Middle frontal gyrus (tissue), 1 donor: ENCODE measurements at regions not wholly inside any gene's neighbourhood (a gene's known extent, or its start where the extent isn't known, plus 50 kb on each side); places are given as distances from the start of the nearest gene placed in this dataset.

Source experiments
- DNase-seq: peaks from one replicate; pipeline ENCODE4 v3.0.0-alpha.2; 2015; ENCODE audit warnings: low spot score; ENCODE audit errors: extremely low spot score

- no peak for DNase-seq
Observed at GRCh38 chr12:132395192-132395907, 66.0 kb upstream of the GALNT9 start.

DNA sequence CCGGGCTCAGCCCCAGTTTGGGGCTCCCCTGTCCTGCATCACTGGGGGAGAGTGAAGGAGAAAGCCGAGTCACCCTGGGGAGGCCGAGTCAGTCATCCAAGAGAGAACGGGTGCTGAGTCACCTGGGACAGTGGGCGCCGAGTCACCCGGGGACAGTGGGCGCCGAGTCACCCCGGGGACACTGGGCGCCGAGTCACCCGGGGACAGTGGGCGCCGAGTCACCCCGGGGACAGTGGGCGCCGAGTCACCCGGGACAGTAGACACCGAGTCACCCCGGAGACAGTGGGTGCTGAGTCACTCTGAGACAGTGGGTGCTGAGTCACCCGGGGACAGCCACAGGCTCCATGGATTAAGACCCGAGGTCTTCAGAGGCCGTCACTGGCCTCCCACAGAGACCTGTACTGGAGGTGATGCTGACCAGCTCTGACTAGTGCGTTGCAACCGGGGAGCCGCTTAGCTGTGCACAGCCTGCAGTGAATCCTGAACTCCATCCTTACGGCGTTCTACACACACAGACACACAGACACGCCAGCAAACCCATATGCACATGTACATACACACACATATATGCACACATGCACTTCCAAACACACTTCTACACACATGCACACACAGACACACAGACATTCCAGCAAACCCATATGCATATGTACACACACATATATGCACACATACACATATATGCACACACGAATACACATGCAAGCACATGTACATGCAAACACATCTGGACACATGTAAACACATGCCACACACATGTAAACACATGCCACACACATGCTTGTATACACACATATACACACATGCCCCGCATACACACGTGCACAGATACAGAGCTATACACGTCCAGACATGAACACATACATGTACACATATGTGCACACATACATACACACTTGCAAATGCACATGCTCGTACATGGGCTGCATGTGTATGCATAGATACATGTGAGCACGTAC is 64.9 kb upstream of the GALNT9 start:
- DNase-seq: no peak

DNA sequence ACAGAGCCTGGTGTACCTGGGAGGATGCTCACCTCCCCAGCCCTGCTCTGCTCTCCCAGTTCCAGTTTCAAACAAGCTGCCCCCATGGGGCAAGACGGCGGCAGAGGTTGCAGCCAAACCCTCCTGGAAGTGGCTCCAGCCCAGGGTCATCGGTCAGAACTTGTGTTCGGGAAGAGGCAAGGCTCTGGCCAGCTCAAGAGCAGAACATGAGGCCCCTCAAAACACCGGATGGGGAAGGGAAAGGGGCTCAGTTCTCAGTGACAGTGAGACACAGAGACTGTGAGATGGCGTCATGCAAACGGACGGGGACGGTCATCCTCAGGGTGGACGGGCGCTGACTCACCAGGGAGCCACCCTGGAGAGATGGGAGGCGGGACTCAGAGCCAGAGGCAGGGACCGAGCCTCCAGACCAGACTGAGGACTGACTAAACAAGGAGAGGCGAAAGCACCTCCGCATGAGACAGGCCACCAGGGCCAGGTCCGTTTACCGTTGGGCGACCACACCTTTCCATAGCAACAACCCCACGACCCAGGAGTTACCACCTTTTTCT is 63.9 kb upstream of the GALNT9 start:
- no peak for DNase-seq

DNA sequence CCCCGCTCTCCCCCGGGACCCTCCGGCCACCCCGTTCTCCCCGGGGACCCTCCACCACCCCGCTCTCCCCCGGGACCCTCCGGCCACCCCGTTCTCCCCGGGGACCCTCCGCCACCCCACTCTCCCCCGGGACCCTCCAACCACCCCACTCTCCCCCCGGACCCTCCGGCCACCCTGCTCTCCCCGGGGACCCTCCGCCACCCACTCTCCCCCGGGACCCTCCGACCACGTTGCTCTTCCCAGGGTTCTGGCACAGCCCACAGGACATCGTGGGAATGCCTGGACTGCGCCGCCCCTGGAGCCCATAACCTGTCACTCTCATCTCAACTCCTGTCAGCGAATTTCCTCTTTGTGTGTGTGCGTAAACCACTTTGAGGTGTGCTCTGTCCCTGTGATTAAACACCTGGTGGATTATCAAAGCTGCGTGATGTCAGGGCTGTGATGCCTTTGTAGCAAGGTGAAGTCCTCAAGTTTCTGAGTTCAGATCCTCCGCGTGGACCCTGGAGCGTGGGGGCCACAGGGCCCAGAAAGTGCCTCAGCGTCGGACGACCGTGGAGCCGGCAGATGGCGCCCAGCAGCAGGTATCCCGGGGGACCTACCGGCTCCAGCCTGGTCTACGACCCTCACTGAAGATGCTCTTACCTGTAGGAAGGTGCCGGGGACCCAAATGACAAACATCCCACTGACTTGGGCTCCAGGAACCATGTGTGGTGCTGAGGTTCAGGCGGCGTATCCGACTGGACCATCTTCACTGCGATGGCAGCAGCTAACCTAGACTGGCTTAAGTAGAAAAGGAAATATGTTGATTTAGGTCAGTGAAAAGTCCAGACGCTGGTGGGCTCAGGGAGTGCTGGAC is 63.2 kb upstream of the GALNT9 start:
- no peak for DNase-seq

DNA sequence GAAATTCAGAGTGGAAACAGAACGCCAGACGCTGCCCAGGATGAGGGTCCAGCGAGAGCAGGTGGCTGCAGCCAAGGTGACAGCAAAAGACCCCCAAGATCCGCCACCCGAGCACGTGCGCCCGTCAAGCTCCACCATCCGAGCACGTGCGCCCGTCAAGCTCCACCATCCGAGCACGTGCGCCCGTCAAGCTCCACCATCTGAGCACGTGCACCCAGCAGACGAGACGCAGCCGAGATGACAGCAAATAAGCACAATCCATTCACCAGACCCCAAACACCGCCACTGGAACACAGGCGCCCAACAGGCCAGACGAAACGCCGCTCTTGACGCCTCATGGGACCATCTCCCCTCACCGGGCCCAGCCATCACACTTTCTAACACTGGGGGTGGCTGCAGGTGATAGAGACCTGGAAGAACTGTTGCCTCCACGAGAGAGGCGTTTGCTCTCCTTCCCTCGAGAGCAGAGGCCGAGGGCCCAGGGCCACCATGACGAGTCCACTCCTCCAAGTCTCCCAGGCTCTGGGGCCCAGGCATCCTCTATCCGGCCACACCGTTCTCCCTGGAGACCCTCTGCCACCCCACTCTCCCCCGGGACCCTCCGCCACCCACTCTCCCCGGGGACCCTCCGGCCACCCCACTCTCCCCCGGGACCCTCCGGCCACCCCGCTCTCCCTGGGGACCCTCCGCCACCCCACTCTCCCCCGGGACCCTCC is 62.1 kb upstream of the GALNT9 start:
- no peak for DNase-seq

- DNase-seq: no peak
Observed at GRCh38 chr12:132390287-132391076, 61.1 kb upstream of the GALNT9 start.

DNA sequence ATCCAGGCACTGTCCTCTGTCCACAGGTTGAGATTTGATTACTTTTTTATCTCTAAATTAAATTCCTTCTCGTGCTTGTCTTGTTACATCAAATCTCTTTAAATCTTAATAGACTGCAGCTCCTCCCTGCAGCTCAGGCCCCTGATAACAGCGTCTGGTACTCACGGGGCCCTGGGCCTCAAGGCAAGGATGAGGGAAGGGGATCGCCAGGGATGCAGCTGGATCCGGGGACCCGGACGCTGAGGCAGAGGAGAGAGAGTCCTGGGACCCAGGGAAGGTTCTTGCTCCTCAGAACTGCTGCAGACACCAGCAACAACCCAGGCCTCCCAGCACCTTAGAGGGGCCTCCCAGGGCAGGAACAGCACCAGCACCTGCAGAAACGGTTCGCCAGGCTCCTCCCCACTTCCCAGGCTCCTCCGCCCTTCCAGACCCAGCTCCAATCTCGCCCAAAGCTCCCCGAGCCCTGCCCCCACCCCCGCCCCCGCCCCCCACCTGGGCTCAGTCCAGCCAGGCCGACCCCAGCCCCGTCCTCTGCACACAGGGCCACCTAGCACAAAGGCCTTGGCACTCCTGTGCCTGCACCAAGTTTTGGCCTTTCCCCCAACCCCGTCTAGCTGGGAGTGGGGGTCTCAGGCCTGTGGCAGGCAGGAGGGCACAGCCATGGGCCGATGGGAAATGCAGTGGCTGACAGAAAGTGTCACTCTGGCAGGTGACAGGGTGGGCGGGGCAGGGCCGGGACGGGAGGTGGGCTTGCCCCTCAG is 60.3 kb upstream of the GALNT9 start:
- DNase-seq: no peak

DNA sequence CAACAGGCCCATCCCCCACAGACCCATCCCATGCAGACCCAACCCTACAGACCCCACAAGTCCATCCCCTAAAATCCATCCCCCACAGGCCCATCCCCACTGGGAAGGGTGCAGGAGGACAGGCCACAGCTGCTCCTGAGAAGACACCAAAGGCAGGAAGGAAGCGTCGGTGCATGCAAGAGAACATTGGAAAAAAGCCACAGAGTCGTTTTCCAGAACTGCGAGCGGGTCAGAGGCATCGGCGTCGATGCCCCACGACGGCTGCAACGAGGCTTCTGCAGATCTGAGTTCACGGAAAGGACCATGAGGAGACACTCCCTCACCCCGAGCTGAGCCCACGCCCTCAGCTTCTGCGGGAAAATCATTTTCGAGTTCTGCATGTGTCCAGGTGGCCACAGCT is 59.6 kb upstream of the GALNT9 start:
- DNase-seq: no peak

DNA sequence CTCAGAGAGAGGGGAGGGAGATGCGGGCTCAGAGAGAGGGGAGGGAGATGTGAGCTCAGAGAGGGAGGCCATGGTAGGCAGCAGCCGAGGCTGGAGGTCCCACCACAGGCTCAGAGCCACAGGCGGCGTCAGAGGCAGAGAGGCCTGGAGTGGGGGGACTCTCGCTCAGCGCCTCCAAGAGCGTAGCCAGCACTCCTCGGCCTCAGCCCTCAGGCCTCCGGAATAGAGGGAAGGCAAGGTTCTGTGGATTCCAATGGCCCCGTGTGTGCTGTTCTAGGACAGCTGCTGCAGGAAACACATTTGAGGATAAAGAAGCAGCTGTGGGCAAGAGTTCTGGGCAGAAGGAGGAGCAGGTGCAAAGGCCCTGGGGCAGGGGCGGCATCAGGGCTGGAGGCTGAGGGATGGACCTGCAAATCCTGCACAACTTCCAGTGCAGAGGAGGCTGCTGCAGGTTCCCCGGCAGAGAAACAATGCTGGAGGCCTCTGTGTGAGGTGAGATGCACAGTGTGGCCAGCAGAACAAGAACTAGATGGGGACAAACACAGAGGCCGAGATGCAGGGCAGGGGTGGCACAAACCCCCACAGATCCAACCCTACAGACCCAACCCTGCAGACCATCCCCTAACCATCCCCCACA is 59.1 kb upstream of the GALNT9 start:
- DNase-seq: no peak

DNA sequence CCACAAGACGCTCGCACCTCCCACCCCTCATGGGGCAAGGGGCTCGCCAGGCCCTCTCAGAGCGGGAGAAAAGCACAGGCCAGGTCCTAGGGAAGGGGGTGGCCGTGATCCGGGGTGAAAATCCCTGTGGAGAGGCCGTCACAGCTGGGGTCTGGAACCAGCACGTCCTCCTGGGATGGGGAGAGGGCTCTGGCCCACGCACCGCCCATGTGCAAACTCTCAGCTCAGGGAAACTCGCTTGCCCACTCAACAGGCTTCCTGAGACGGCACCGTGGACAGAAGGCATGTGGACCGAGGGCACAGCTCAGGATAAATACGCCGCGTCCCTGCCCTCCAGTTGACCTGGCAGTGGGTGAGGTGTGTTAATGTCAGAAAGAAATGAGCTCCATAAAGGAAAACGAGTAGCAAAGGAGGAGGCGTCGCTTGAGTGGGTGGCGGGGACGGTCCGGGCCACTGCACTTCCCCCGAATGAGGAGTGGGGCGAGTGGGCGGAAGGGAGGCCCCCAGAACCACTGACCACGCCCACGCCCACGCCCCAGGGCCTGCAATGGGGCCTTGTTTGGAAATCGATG is 57.6 kb upstream of the GALNT9 start:
- DNase-seq: no peak

GRCh38 chr12:132385923-132386751 is 56.7 kb upstream of the GALNT9 start:
- no peak for DNase-seq

- DNase-seq: no peak
Observed at GRCh38 chr12:132384916-132385774, 55.8 kb upstream of the GALNT9 start.

GRCh38 chr12:132380641-132381040 is 51.3 kb upstream of the GALNT9 start:
- DNase-seq: no peak

- DNase-seq: no peak
Observed at GRCh38 chr12:132379996-132380395, 50.6 kb upstream of the GALNT9 start.

DNA sequence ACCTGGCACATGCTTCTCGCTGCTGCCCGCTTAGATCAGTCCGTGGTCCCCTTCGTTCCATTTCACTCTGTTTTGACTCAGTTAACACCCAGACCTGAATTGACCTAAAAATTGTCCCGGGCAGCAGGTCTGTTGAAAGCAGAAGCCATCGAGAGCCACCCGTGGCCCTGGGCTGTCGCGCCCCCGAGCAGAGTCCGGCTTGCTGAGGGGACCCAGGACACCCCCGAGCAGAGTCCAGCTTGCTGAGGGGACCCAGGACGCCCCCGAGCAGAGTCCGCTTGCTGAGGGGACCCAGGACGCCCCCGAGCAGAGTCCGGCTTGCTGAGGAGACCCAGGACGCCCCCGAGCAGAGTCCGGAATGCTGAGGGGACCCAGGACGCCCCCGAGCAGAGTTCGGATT is 50.2 kb upstream of the GALNT9 start:
- DNase-seq: no peak
